Naive thymus-derived CD4-positive, alpha-beta T cell (primary cell): ENCODE measurements at regions not wholly inside any gene's neighbourhood (a gene's known extent, or its start where the extent isn't known, plus 50 kb on each side); places are given as distances from the start of the nearest gene placed in this dataset.
A peak's percentile ranks its signal among the peaks of the same experiment; 100 is the strongest.

ENCODE experiments used
- ATAC-seq: fragments of 150-1000 bp; cut with Tn5 transposase; 2 replicates; pipeline ENCODE4 v1.10.0; 2021; ENCODE audit warnings: mild to moderate bottlenecking, moderate library complexity
- CTCF ChIA-PET: fragments of 350-600 bp; sonication (Branson Sonifier 250); formaldehyde crosslinking; loops from one replicate; lab custom pipeline; 2021; ENCODE audit warnings: antibody characterized with exemption; lab: Charles Lee
- POLR2A ChIA-PET: fragments of 350-600 bp; sonication (Branson Sonifier 250); formaldehyde crosslinking; loops from one replicate; lab custom pipeline; 2021; ENCODE audit warnings: antibody characterized with exemption, inconsistent platforms; lab: Charles Lee
- DNase-seq, 9 donors: peaks; one replicate each; pipeline versions ENCODE4 v3.0.0 to v3.0.0-alpha.2; 2020 to 2022; ENCODE audit warnings: mixed read lengths in 1 of 9
- H3K27ac ChIP-seq: one replicate; pipeline ENCODE4 v1.7.0; 2013; ENCODE audit warnings: mild to moderate bottlenecking, low read depth, low read length, moderate library complexity
- H3K27me3 ChIP-seq, 2 donors: one replicate each; pipeline ENCODE4 v1.7.0; 2013; ENCODE audit warnings: low read length in 2 of 2, mild to moderate bottlenecking in 2 of 2, moderate library complexity in 2 of 2; ENCODE audit not compliant: control insufficient read depth in 2 of 2, insufficient read depth in 2 of 2
- H3K36me3 ChIP-seq, 3 experiments: 1 replicate in 2 of 3; 2 replicates in 1 of 3; pipeline ENCODE4 v1.7.0; 2013; ENCODE audit warnings: low read length in 3 of 3, mild to moderate bottlenecking in 3 of 3, moderate library complexity in 1 of 3; ENCODE audit not compliant: insufficient read depth in 3 of 3, control insufficient read depth in 2 of 3
- H3K4me1 ChIP-seq, 2 donors: one replicate each; pipeline ENCODE4 v1.7.0; 2013; ENCODE audit warnings: low read length in 2 of 2, mild to moderate bottlenecking in 2 of 2, moderate library complexity in 1 of 2; ENCODE audit not compliant: control insufficient read depth in 2 of 2, insufficient read depth in 2 of 2
- H3K4me3 ChIP-seq: 2 replicates; pipeline ENCODE4 v1.7.0; 2013; ENCODE audit warnings: mild to moderate bottlenecking, low read length
- H3K9me3 ChIP-seq, 3 experiments: 1 replicate in 2 of 3; 2 replicates in 1 of 3; pipeline ENCODE4 v1.7.0; 2013; ENCODE audit warnings: low read length in 3 of 3; ENCODE audit not compliant: control insufficient read depth in 2 of 3
- H3K27ac Mint-ChIP-seq, 9 donors: one replicate each; pipeline ENCODE4 v1.8.0; 2020 to 2022; ENCODE audit warnings: mixed read lengths in 9 of 9, mild to moderate bottlenecking in 8 of 9, moderate library complexity in 5 of 9, inconsistent platforms in 2 of 9
- H3K27me3 Mint-ChIP-seq, 5 donors: one replicate each; pipeline ENCODE4 v1.8.0; 2021 to 2022; ENCODE audit warnings: mixed read lengths in 5 of 5, mild to moderate bottlenecking in 1 of 5
- H3K36me3 Mint-ChIP-seq, 5 donors: one replicate each; pipeline ENCODE4 v1.8.0; 2020 to 2022; ENCODE audit warnings: mixed read lengths in 5 of 5, mild to moderate bottlenecking in 3 of 5, inconsistent platforms in 1 of 5
- H3K4me1 Mint-ChIP-seq, 7 donors: one replicate each; pipeline ENCODE4 v1.8.0; 2020 to 2022; ENCODE audit warnings: mixed read lengths in 7 of 7, mild to moderate bottlenecking in 3 of 7, inconsistent platforms in 1 of 7
- H3K4me3 Mint-ChIP-seq, 10 donors: one replicate each; pipeline ENCODE4 v1.8.0; 2020 to 2022; ENCODE audit warnings: mild to moderate bottlenecking in 10 of 10, mixed read lengths in 10 of 10, moderate library complexity in 6 of 10, inconsistent platforms in 2 of 10
- H3K9me3 Mint-ChIP-seq, 11 donors: one replicate each; pipeline ENCODE4 v1.8.0; 2020 to 2022; ENCODE audit warnings: mixed read lengths in 11 of 11, mild to moderate bottlenecking in 4 of 11, inconsistent platforms in 1 of 11, moderate library complexity in 1 of 11
- intact Hi-C, 2 donors: fragments of 100-400 bp; cut with micrococcal nuclease; formaldehyde crosslinking; loops; one replicate each; pipeline ENCODE4 v1.15.1; 2023

- ATAC-seq, result no peak
- peaks cover 0 to 30% (median 10%) of the 10 kb centered on the region in 11 donors for H3K9me3 Mint-ChIP-seq
- Histone ChIP-seq H3K27me3 (no peaks in the 10 kb centered on the region), H3K36me3 (no peaks in the 10 kb centered on the region), H3K4me1 (no peaks in the 10 kb centered on the region), H3K27ac (no peak overlapping the region), H3K4me3 (no peak overlapping the region), H3K9me3 (peaks cover 0 to 7% (median 0%) of the 10 kb centered on the region in 3 experiments)
- POLR2A ChIA-PET, result no interaction called here
- H3K36me3 Mint-ChIP-seq, result peaks cover 0 to 4% (median 0%) of the 10 kb centered on the region in 5 donors
- H3K4me1 Mint-ChIP-seq, result no peaks in the 10 kb centered on the region
- CTCF ChIA-PET, result no interaction called here
- no peak for DNase-seq
- no peak overlapping the region for H3K4me3 Mint-ChIP-seq
- peaks cover 0 to 14% (median 5%) of the 10 kb centered on the region in 5 donors for H3K27me3 Mint-ChIP-seq
- intact Hi-C loops, result no loop called here
- no peak overlapping the region for H3K27ac Mint-ChIP-seq
Measured at GRCh38 chr11:133762538-133762937, 82.8 kb downstream of the SPATA19 start.

GRCh38 chr11:133753150-133753549, 92.2 kb downstream of the SPATA19 start:
- no peak overlapping the region for H3K4me3 Mint-ChIP-seq
- DNase-seq (no peak), ATAC-seq (no peak)
- H3K4me1 ChIP-seq, result no peaks in the 10 kb centered on the region
- H3K27ac Mint-ChIP-seq, result no peak overlapping the region
- H3K9me3 ChIP-seq, result peaks cover 0 to 4% (median 0%) of the 10 kb centered on the region in 3 experiments
- H3K27ac ChIP-seq, result no peak overlapping the region
- H3K36me3 Mint-ChIP-seq, result peaks cover 0 to under 1% (median 0%) of the 10 kb centered on the region in 5 donors
- H3K27me3 Mint-ChIP-seq, result peaks cover 0 to 34% (median 15%) of the 10 kb centered on the region in 5 donors
- no peaks in the 10 kb centered on the region for H3K36me3 ChIP-seq
- H3K4me3 ChIP-seq, result no peak overlapping the region
- H3K4me1 Mint-ChIP-seq, result no peaks in the 10 kb centered on the region
- no peaks in the 10 kb centered on the region for H3K27me3 ChIP-seq
- intact Hi-C loops, result no loop called here
- CTCF ChIA-PET, result no interaction called here
- POLR2A ChIA-PET, result no interaction called here
- peaks cover 0 to 17% (median 6%) of the 10 kb centered on the region in 11 donors for H3K9me3 Mint-ChIP-seq

GRCh38 chr11:133749841-133750240, 95.5 kb downstream of the SPATA19 start:
- H3K27ac ChIP-seq, result no peak overlapping the region
- H3K9me3 ChIP-seq, result no peaks in the 10 kb centered on the region
- Mint-ChIP-seq H3K27ac (no peak overlapping the region), H3K36me3 (no peaks in the 10 kb centered on the region), H3K9me3 (peaks cover 0 to 8% (median 0%) of the 10 kb centered on the region in 11 donors), H3K27me3 (peaks cover 2 to 27% (median 13%) of the 10 kb centered on the region in 5 donors), H3K4me3 (no peak overlapping the region), H3K4me1 (no peaks in the 10 kb centered on the region)
- H3K4me3 ChIP-seq, result no peak overlapping the region
- DNase-seq (no peak), ATAC-seq (no peak)
- no peaks in the 10 kb centered on the region for H3K36me3 ChIP-seq
- CTCF ChIA-PET, result no interaction called here
- no peaks in the 10 kb centered on the region for H3K4me1 ChIP-seq
- POLR2A ChIA-PET, result no interaction called here
- intact Hi-C loops, result no loop called here
- no peaks in the 10 kb centered on the region for H3K27me3 ChIP-seq

- H3K4me1 Mint-ChIP-seq, result no peaks in the 10 kb centered on the region
- ChIA-PET POLR2A (no interaction called here), CTCF (no interaction called here)
- DNase-seq, result no peak
- no peaks in the 10 kb centered on the region for H3K36me3 ChIP-seq
- H3K27ac Mint-ChIP-seq, result no peak overlapping the region
- no peak overlapping the region for H3K4me3 Mint-ChIP-seq
- peaks cover 0 to 8% (median 0%) of the 10 kb centered on the region in 11 donors for H3K9me3 Mint-ChIP-seq
- H3K4me3 ChIP-seq, result no peak overlapping the region
- no peak for ATAC-seq
- H3K27ac ChIP-seq, result no peak overlapping the region
- H3K27me3 Mint-ChIP-seq, result peaks cover 2 to 26% (median 8%) of the 10 kb centered on the region in 5 donors
- intact Hi-C loops, result no loop called here
- no peaks in the 10 kb centered on the region for H3K36me3 Mint-ChIP-seq
- H3K27me3 ChIP-seq, result no peaks in the 10 kb centered on the region
- no peaks in the 10 kb centered on the region for H3K4me1 ChIP-seq
- H3K9me3 ChIP-seq, result no peaks in the 10 kb centered on the region
Measured at GRCh38 chr11:133747409-133747808, 97.9 kb downstream of the SPATA19 start.

GRCh38 chr11:133746663-133747306, 98.5 kb downstream of the SPATA19 start:
- CTCF ChIA-PET, result no interaction called here
- peaks cover 2 to 27% (median 8%) of the 10 kb centered on the region in 5 donors for H3K27me3 Mint-ChIP-seq
- H3K9me3 Mint-ChIP-seq, result peaks cover 0 to 8% (median 0%) of the 10 kb centered on the region in 11 donors
- H3K27ac ChIP-seq, result no peak overlapping the region
- no peak overlapping the region for H3K4me3 Mint-ChIP-seq
- H3K4me1 ChIP-seq, result no peaks in the 10 kb centered on the region
- ATAC-seq (no peak), DNase-seq (no peak)
- no peaks in the 10 kb centered on the region for H3K4me1 Mint-ChIP-seq
- no peaks in the 10 kb centered on the region for H3K9me3 ChIP-seq
- no peaks in the 10 kb centered on the region for H3K27me3 ChIP-seq
- H3K27ac Mint-ChIP-seq, result no peak overlapping the region
- H3K36me3 Mint-ChIP-seq, result no peaks in the 10 kb centered on the region
- POLR2A ChIA-PET, result no interaction called here
- intact Hi-C loops, result no loop called here
- H3K4me3 ChIP-seq, result no peak overlapping the region
- H3K36me3 ChIP-seq, result no peaks in the 10 kb centered on the region

- Histone ChIP-seq H3K27me3 (no peaks in the 10 kb centered on the region), H3K9me3 (no peaks in the 10 kb centered on the region), H3K4me3 (no peak overlapping the region), H3K36me3 (no peaks in the 10 kb centered on the region), H3K27ac (no peak overlapping the region), H3K4me1 (no peaks in the 10 kb centered on the region)
- DNase-seq, result no peak
- ChIA-PET POLR2A (no interaction called here), CTCF (no interaction called here)
- Mint-ChIP-seq H3K27ac (peak overlapping the region in 1 of 9 donors; percentile 80), H3K9me3 (peaks cover 0 to 8% (median 0%) of the 10 kb centered on the region in 11 donors), H3K4me3 (no peak overlapping the region), H3K36me3 (no peaks in the 10 kb centered on the region), H3K4me1 (no peaks in the 10 kb centered on the region), H3K27me3 (peaks cover 2 to 32% (median 8%) of the 10 kb centered on the region in 5 donors)
- no peak for ATAC-seq
- intact Hi-C loops, result no loop called here
Measured at GRCh38 chr11:133745791-133746190, 99.5 kb downstream of the SPATA19 start.

GRCh38 chr11:133742353-133742752, 103.0 kb downstream of the SPATA19 start:
- Mint-ChIP-seq H3K27ac (no peak overlapping the region), H3K4me1 (peaks cover 0 to 1% (median 0%) of the 10 kb centered on the region in 7 donors), H3K27me3 (peaks cover 0 to 15% (median 3%) of the 10 kb centered on the region in 5 donors), H3K4me3 (no peak overlapping the region), H3K36me3 (no peaks in the 10 kb centered on the region), H3K9me3 (peaks cover 0 to 8% (median 2%) of the 10 kb centered on the region in 11 donors)
- ChIA-PET CTCF (no interaction called here), POLR2A (no interaction called here)
- Histone ChIP-seq H3K4me1 (no peaks in the 10 kb centered on the region), H3K27me3 (no peaks in the 10 kb centered on the region), H3K4me3 (no peak overlapping the region), H3K27ac (no peak overlapping the region), H3K9me3 (no peaks in the 10 kb centered on the region), H3K36me3 (no peaks in the 10 kb centered on the region)
- intact Hi-C loops, result no loop called here
- no peak for ATAC-seq
- no peak for DNase-seq
